ENCODE measurements at regions not wholly inside any gene's neighbourhood (a gene's known extent, or its start where the extent isn't known, plus 50 kb on each side); places are given as distances from the start of the nearest gene placed in this dataset.

- TF ChIP-seq CTCF (IDR thresholded peaks at IDR 0.05) (no peak), POLR2A (IDR thresholded peaks at IDR 0.05) (no peak), POLR2AphosphoS5 (IDR thresholded peaks at IDR 0.05) (no peak), EP300 (IDR thresholded peaks at IDR 0.05) (no peak)
These were observed 149.6 kb upstream of the DYRK2 start for GRCh38 chr12:67498991-67499390.

All from stomach (tissue), 4 donors.